NCI-H2029 (cell line): ENCODE measurements at regions not wholly inside any gene's neighbourhood (a gene's known extent, or its start where the extent isn't known, plus 50 kb on each side); places are given as distances from the start of the nearest gene placed in this dataset.

ENCODE experiments used
- DNase-seq: peaks from one replicate; lab custom pipeline; 2025; lab: John Stamatoyannopoulos, UW

DNA sequence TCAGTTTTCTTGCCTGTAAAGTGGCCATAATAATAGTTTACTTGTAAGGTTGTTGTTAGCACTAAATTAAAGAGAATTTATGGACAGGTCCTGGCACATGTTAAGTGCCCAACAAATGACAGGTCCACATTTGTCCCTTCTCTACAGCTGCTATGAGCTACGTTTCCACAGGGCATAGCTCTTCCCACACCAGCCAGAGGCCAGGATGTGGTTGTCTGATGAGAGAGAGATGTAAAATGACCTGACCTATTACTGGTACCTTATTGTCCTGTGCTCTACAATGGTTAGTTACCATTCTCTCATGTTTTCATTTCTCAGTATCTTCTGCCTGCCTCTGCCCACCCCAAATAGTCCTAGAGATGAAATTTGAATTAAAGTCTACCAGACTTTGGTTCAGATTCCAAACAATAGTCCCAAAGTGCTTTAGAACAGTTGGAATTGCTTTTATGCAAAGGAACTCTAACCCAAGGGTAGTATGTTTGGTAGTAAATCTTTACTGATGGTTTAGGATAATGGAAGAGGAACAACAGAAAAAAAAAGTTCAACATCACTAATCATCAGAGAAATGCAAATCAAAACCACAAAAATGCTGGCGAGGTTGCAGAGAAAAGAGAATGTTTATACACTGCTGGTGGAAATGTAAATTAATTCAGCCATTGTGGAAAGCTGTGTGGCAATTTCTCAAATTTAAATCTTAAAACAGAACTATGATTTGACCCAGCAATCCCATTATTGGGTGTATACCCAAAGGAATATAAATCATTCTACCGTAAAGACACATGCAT lies 57.1 kb upstream of the ANKFN1 start:
- no peak for DNase-seq

DNA sequence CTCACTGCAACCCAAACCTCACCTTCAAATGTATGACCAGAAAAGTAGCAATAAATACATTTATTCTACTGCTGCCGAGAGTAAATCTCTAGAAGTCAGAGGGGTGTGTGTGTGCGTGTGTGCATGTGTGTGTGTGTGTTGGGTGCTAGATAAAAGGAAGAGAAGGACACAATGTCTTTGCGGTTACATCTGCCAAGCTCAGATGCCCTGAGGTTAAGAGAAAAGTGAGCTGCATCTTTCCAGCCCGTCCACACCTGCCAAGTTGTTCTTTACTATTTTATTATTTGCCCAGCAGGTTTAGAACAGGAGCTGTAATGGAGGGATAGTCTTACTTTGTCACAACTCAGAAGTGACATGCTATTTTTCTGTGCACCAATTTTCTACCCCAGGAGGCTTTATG lies 54.5 kb upstream of the ANKFN1 start:
- no peak for DNase-seq

DNA sequence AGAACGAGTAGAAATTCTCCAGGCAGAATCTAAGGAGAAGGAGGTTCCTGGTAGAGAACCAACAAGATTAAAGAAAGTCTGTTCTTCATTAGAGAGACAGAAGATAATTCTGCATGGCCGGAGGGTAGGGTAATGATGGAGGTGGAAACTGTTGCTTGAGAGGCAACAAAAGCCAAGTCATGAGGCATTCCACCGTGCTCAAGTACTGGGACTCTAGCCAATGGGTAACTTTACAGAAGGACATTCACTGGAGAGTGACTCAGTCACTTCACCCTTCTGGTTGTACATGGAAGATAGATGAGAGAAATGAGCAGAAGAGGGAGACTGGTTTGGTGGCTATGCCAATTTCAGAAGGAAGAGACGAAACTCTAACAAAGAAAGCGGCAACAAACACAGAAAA lies 53.6 kb upstream of the ANKFN1 start:
- no peak for DNase-seq
